RWPE1 (cell line): ENCODE measurements at regions not wholly inside any gene's neighbourhood (a gene's known extent, or its start where the extent isn't known, plus 50 kb on each side); places are given as distances from the start of the nearest gene placed in this dataset.
"Not testable (repeated sequence)": the region's sequence is repeated elsewhere in the genome, so short reads cannot be mapped to it uniquely, and the experiment has no call there.

Source experiments
- CTCF ChIA-PET: fragments of 350-600 bp; sonication (Branson Sonifier 250); formaldehyde crosslinking; extraction: SDS; loops from one replicate; lab custom pipeline; 2021; lab: Yijun Ruan, JAX
- POLR2A ChIA-PET: fragments of 400-600 bp; formaldehyde crosslinking; extraction: SDS; loops from one replicate; lab custom pipeline; 2020; ENCODE audit warnings: antibody characterized with exemption; ENCODE audit not compliant: low non-redundant PET; lab: Yijun Ruan, JAX
- DNase-seq: peaks from one replicate; pipeline ENCODE4 v3.0.0; 2012; ENCODE audit warnings: low spot score
- H3K27ac ChIP-seq: fragments of 450-650 bp; 2 replicates; pipeline ENCODE4 v1.5.1; 2017
- CTCF ChIP-seq: fragments of 450-650 bp; conservative IDR thresholded peaks from 2 replicates; pipeline ENCODE4 v1.5.1; 2017; ENCODE audit warnings: low read depth, mild to moderate bottlenecking

GRCh38 chrX:122268353-122268752, 915.7 kb upstream of the GRIA3 start:
- POLR2A ChIA-PET, result no interaction called here

GRCh38 chrX:122269243-122269781, 914.8 kb upstream of the GRIA3 start:
- H3K27ac ChIP-seq, result no peak overlapping the region
- ChIA-PET POLR2A (no interaction called here), CTCF (no interaction called here)
- no peak for DNase-seq
- no peak for TF ChIP-seq CTCF

More at GRCh38 chrX:122268353-122268752, 915.7 kb upstream of the GRIA3 start:
- TF ChIP-seq CTCF, result no peak
- DNase-seq, result no peak
- H3K27ac ChIP-seq, result no peak overlapping the region
- CTCF ChIA-PET, result no interaction called here

GRCh38 chrX:122270809-122271494, 913.1 kb upstream of the GRIA3 start:
- CTCF ChIA-PET, result no interaction called here
- POLR2A ChIA-PET, result no interaction called here
- no peak for TF ChIP-seq CTCF
- DNase-seq, result no peak
- no peak overlapping the region for H3K27ac ChIP-seq

GRCh38 chrX:122272011-122272410, 912.1 kb upstream of the GRIA3 start:
- H3K27ac ChIP-seq, result no peak overlapping the region
- no peak for DNase-seq
- no peak for TF ChIP-seq CTCF
- CTCF ChIA-PET, result no interaction called here
- POLR2A ChIA-PET, result no interaction called here

GRCh38 chrX:122279746-122280145, 904.3 kb upstream of the GRIA3 start:
- H3K27ac ChIP-seq, result no peak overlapping the region
- CTCF ChIA-PET, result no interaction called here
- TF ChIP-seq CTCF, result no peak
- POLR2A ChIA-PET, result no interaction called here
- no peak for DNase-seq

- CTCF ChIA-PET, H3K27ac ChIP-seq, POLR2A ChIA-PET, DNase-seq: not testable (repeated sequence)
Measured at GRCh38 chrX:122299822-122300221, 884.3 kb upstream of the GRIA3 start.

GRCh38 chrX:122301491-122301890, 882.6 kb upstream of the GRIA3 start:
- no peak for TF ChIP-seq CTCF
- CTCF ChIA-PET, result no interaction called here
- POLR2A ChIA-PET, result no interaction called here
- H3K27ac ChIP-seq, result no peak overlapping the region
- no peak for DNase-seq
